ENCODE measurements at regions not wholly inside any gene's neighbourhood (a gene's known extent, or its start where the extent isn't known, plus 50 kb on each side); places are given as distances from the start of the nearest gene placed in this dataset.

- 0% methylated on average over 5 of the region's 6 CpGs for WGBS (ENCODE audit: insufficient coverage)
- Histone ChIP-seq H3K4me2 (replicated peaks; ENCODE audit: extremely low read depth, low read length, poor library complexity, severe bottlenecking) (peak overlapping the region; percentile 35), H3K27ac (ENCODE audit: low read depth in 1 of 2, low read length in 2 of 2) (peak overlapping the region; percentile 17 to 53), H3K9ac (ENCODE audit: insufficient read depth, low read length, poor library complexity, severe bottlenecking) (no peak overlapping the region), H3K9me3 (replicated peaks in 1 of 2; ENCODE audit: control insufficient read depth in 1 of 2, insufficient read depth in 1 of 2, low read length in 2 of 2) (no peaks in the 10 kb centered on the region), H3K27me3 (ENCODE audit: control insufficient read depth in 2 of 2, insufficient read depth in 2 of 2, low read length in 2 of 2) (no peaks in the 10 kb centered on the region), H3K4me1 (ENCODE audit: control insufficient read depth in 1 of 2, insufficient read depth in 2 of 2, low read length in 2 of 2) (peaks cover 17 to 29% of the 10 kb centered on the region in 2 donors), H2AFZ (ENCODE audit: insufficient read depth, low read depth, low read length, poor library complexity, severe bottlenecking) (peak overlapping the region; percentile 58), H3K36me3 (replicated peaks in 1 of 2; ENCODE audit: control insufficient read depth in 1 of 2, insufficient read depth in 2 of 2, low read length in 2 of 2) (no peaks in the 10 kb centered on the region), H4K20me1 (ENCODE audit: insufficient read depth, low read length) (no peaks in the 10 kb centered on the region), H3K79me2 (ENCODE audit: insufficient read depth, low read length) (no peaks in the 10 kb centered on the region), H3K4me3 (replicated peaks in 1 of 3; ENCODE audit: low read depth in 2 of 3, low read length in 3 of 3) (no peak overlapping the region)
- no peak for TF ChIP-seq CTCF (IDR thresholded peaks at IDR 0.05)
- DNase-seq: peak in 2 of 3 donors; percentile 33 to 73
- Mint-ChIP-seq H3K27me3 (ENCODE audit: low read depth in 3 of 3) (peaks cover 0 to 3% (median 0%) of the 10 kb centered on the region in 3 donors), H3K36me3 (no peaks in the 10 kb centered on the region), H3K4me3 (peak overlapping the region in 1 of 2 donors; percentile 36), H3K9me3 (peaks cover 0 to 5% (median 0%) of the 10 kb centered on the region in 7 donors), H3K27ac (peak overlapping the region in 6 of 7 donors; percentile 26 to 82 (median 64)), H3K4me1 (peaks cover 48% of the 10 kb centered on the region)
- intact Hi-C loops (cut with micrococcal nuclease): no loop called here
Measured at GRCh38 chr15:38671675-38672254, 107.2 kb upstream of the RASGRP1 start.

- Histone ChIP-seq H3K27ac (ENCODE audit: low read depth in 1 of 2, low read length in 2 of 2) (peak overlapping the region in 1 of 2 donors; percentile 53), H3K4me2 (replicated peaks; ENCODE audit: extremely low read depth, low read length, poor library complexity, severe bottlenecking) (peak overlapping the region; percentile 35), H3K36me3 (replicated peaks in 1 of 2; ENCODE audit: control insufficient read depth in 1 of 2, insufficient read depth in 2 of 2, low read length in 2 of 2) (no peaks in the 10 kb centered on the region), H4K20me1 (ENCODE audit: insufficient read depth, low read length) (no peaks in the 10 kb centered on the region), H3K4me1 (ENCODE audit: control insufficient read depth in 1 of 2, insufficient read depth in 2 of 2, low read length in 2 of 2) (peaks cover 17 to 29% of the 10 kb centered on the region in 2 donors), H3K9me3 (replicated peaks in 1 of 2; ENCODE audit: control insufficient read depth in 1 of 2, insufficient read depth in 1 of 2, low read length in 2 of 2) (no peaks in the 10 kb centered on the region), H3K79me2 (ENCODE audit: insufficient read depth, low read length) (no peaks in the 10 kb centered on the region), H3K9ac (ENCODE audit: insufficient read depth, low read length, poor library complexity, severe bottlenecking) (no peak overlapping the region), H2AFZ (ENCODE audit: insufficient read depth, low read depth, low read length, poor library complexity, severe bottlenecking) (peak overlapping the region; percentile 58), H3K4me3 (replicated peaks in 1 of 3; ENCODE audit: low read depth in 2 of 3, low read length in 3 of 3) (no peak overlapping the region), H3K27me3 (ENCODE audit: control insufficient read depth in 2 of 2, insufficient read depth in 2 of 2, low read length in 2 of 2) (no peaks in the 10 kb centered on the region)
- no peak overlapping the region for H3K4me3 Mint-ChIP-seq
- no peaks in the 10 kb centered on the region for H3K36me3 Mint-ChIP-seq
- WGBS (ENCODE audit: insufficient coverage): no CpG with 5 or more reads among the region's 1 CpG
- peaks cover 0 to 3% (median 0%) of the 10 kb centered on the region in 3 donors for H3K27me3 Mint-ChIP-seq (ENCODE audit: low read depth in 3 of 3)
- TF ChIP-seq CTCF (IDR thresholded peaks at IDR 0.05): no peak
- no peak for DNase-seq
- H3K9me3 Mint-ChIP-seq: peaks cover 0 to 4% (median 0%) of the 10 kb centered on the region in 7 donors
- intact Hi-C loops (cut with micrococcal nuclease): no loop called here
- peaks cover 44% of the 10 kb centered on the region for H3K4me1 Mint-ChIP-seq
- H3K27ac Mint-ChIP-seq: peak overlapping the region in 2 of 7 donors; percentile 58 to 82
Measured at GRCh38 chr15:38672273-38672672, 107.7 kb upstream of the RASGRP1 start.
